OCI-M1 (cell line): ENCODE measurements at regions not wholly inside any gene's neighbourhood (a gene's known extent, or its start where the extent isn't known, plus 50 kb on each side); places are given as distances from the start of the nearest gene placed in this dataset.

Experiments used
- DNase-seq: peaks from one replicate; lab custom pipeline; 2025; lab: John Stamatoyannopoulos, UW

- DNase-seq, result peak; percentile 89
Observed at GRCh38 chr10:52604131-52604530, 168.5 kb downstream of the MBL2 start.

- DNase-seq, result no peak
Observed at GRCh38 chr10:52609071-52609470, 163.5 kb downstream of the MBL2 start.

GRCh38 chr10:52609626-52610240 lies 162.9 kb downstream of the MBL2 start:
- DNase-seq, result no peak

GRCh38 chr10:52615331-52615730 lies 157.3 kb downstream of the MBL2 start:
- no peak for DNase-seq

GRCh38 chr10:52615756-52616394 lies 156.7 kb downstream of the MBL2 start:
- no peak for DNase-seq

GRCh38 chr10:52616395-52616764 lies 156.2 kb downstream of the MBL2 start:
- no peak for DNase-seq

- no peak for DNase-seq
Observed at GRCh38 chr10:52617346-52617745, 155.2 kb downstream of the MBL2 start.

GRCh38 chr10:52619052-52619451 lies 153.5 kb downstream of the MBL2 start:
- no peak for DNase-seq

GRCh38 chr10:52621635-52622079 lies 150.9 kb downstream of the MBL2 start:
- DNase-seq, result no peak

- DNase-seq, result no peak
Observed at GRCh38 chr10:52623761-52624160, 148.8 kb downstream of the MBL2 start.

- DNase-seq, result no peak
Observed at GRCh38 chr10:52627279-52627678, 145.3 kb downstream of the MBL2 start.

- DNase-seq, result no peak
Observed at GRCh38 chr10:52631146-52631545, 141.4 kb downstream of the MBL2 start.

GRCh38 chr10:52631648-52632047 lies 140.9 kb downstream of the MBL2 start:
- no peak for DNase-seq

GRCh38 chr10:52632591-52632990 lies 140.0 kb downstream of the MBL2 start:
- DNase-seq, result no peak

- peak; percentile 33 for DNase-seq
Observed at GRCh38 chr10:52633266-52633665, 139.3 kb downstream of the MBL2 start.

GRCh38 chr10:52635651-52636050 lies 136.9 kb downstream of the MBL2 start:
- DNase-seq, result no peak

GRCh38 chr10:52636874-52637273 lies 135.7 kb downstream of the MBL2 start:
- no peak for DNase-seq

- no peak for DNase-seq
Observed at GRCh38 chr10:52637592-52637991, 135.0 kb downstream of the MBL2 start.

- no peak for DNase-seq
Observed at GRCh38 chr10:52639652-52640051, 132.9 kb downstream of the MBL2 start.

- DNase-seq, result no peak
Observed at GRCh38 chr10:52642208-52642607, 130.4 kb downstream of the MBL2 start.

GRCh38 chr10:52644373-52645186 lies 128.0 kb downstream of the MBL2 start:
- DNase-seq, result peak; percentile 80

- no peak for DNase-seq
Observed at GRCh38 chr10:52645187-52645758, 127.3 kb downstream of the MBL2 start.

GRCh38 chr10:52649511-52649910 lies 123.1 kb downstream of the MBL2 start:
- DNase-seq, result peak; percentile 19
